A549 (cell line): ENCODE measurements at regions not wholly inside any gene's neighbourhood (a gene's known extent, or its start where the extent isn't known, plus 50 kb on each side); places are given as distances from the start of the nearest gene placed in this dataset.

ENCODE experiments used
- ATAC-seq, 2 experiments: fragments of 200-7000 bp in 1 of 2; fragments of >200 bp in 1 of 2; cut with Nextera tagmentation in 1 of 2; cut with Tn5 transposase in 1 of 2; 3 replicates each; pipeline versions ENCODE4 v1.8.0 to v1.9.1; 2018 to 2020; ENCODE audit warnings: mild to moderate bottlenecking in 1 of 2, moderate library complexity in 1 of 2
- CTCF ChIA-PET: fragments of 300-600 bp; sonication (Branson Sonifier 250); formaldehyde crosslinking; extraction: SDS; loops from one replicate; lab custom pipeline; 2021; ENCODE audit warnings: antibody characterized with exemption, inconsistent platforms; lab: Yijun Ruan, JAX
- POLR2A ChIA-PET: fragments of 350-600 bp; formaldehyde crosslinking; extraction: SDS; loops from one replicate; lab custom pipeline; 2021; ENCODE audit warnings: antibody characterized with exemption, inconsistent platforms; lab: Yijun Ruan, JAX
- DNase-seq, 2 experiments: peaks; one replicate each; pipeline versions ENCODE4 v3.0.0 to v3.0.0-alpha.2; 2011 to 2016; ENCODE audit warnings: low read depth in 1 of 2, low spot score in 1 of 2
- FAIRE-seq: peaks from 2 replicates; lab custom pipeline; 2011; peaks lifted over from hg19 to GRCh38; lab: Jason Lieb, UNC
- H3K27ac ChIP-seq, 2 experiments: fragments of >200 bp; sonication (Bioruptor Twin); formaldehyde crosslinking; 3 replicates each; pipeline ENCODE4 v1.5.1; 2016 to 2017
- H3K4me1 ChIP-seq: fragments of >200 bp; sonication (Bioruptor Twin); formaldehyde crosslinking; 3 replicates; pipeline ENCODE4 v1.6.1; 2016
- H3K4me2 ChIP-seq: fragments of >200 bp; sonication (Bioruptor Twin); formaldehyde crosslinking; 3 replicates; pipeline ENCODE4 v1.6.1; 2016
- H3K4me3 ChIP-seq: fragments of >200 bp; sonication (Bioruptor Twin); formaldehyde crosslinking; 3 replicates; pipeline ENCODE4 v1.5.1; 2016
- H3K9me3 ChIP-seq: fragments of >200 bp; sonication (Bioruptor Twin); formaldehyde crosslinking; 3 replicates; pipeline ENCODE4 v1.6.1; 2016
- CBX2 ChIP-seq: fragments of 200-600 bp; sonication (generic); IDR thresholded peaks from 2 replicates; pipeline ENCODE4 v1.6.1; 2016; ENCODE audit warnings: low read depth, mild to moderate bottlenecking, borderline replicate concordance
- CHD4 ChIP-seq: fragments of 200-600 bp; sonication (generic); IDR thresholded peaks from 2 replicates; pipeline ENCODE4 v1.6.1; 2016; ENCODE audit warnings: antibody characterized with exemption, mild to moderate bottlenecking, borderline replicate concordance
- E2F6 ChIP-seq: IDR thresholded peaks from 2 replicates; pipeline ENCODE4 v1.6.1; 2012; ENCODE audit warnings: low read depth, borderline replicate concordance
- EP300 ChIP-seq, 2 experiments: fragments of >200 bp; sonication (Bioruptor Twin); formaldehyde crosslinking; IDR thresholded peaks; 2 replicates in 1 of 2; 3 replicates in 1 of 2; pipeline ENCODE4 v1.6.1; 2016 to 2017
- FOXS1 ChIP-seq: fragments of 250-450 bp; sonication (Bioruptor Pico); IDR thresholded peaks from 2 replicates; pipeline ENCODE4 v1.5.0; 2020; ENCODE audit warnings: mild to moderate bottlenecking, moderate library complexity
- HOXB5 ChIP-seq: fragments of 250-450 bp; sonication (Bioruptor Pico); IDR thresholded peaks from 2 replicates; pipeline ENCODE4 v1.5.0; 2020; ENCODE audit warnings: mild to moderate bottlenecking, moderate library complexity
- PHF8 ChIP-seq: fragments of 200-600 bp; sonication (generic); IDR thresholded peaks from 2 replicates; pipeline ENCODE4 v1.6.1; 2016; ENCODE audit warnings: low read depth, mild to moderate bottlenecking, antibody characterized with exemption, moderate library complexity, borderline replicate concordance
- POLR2A ChIP-seq: IDR thresholded peaks from 2 replicates; pipeline ENCODE4 v1.6.1; 2012; ENCODE audit warnings: mild to moderate bottlenecking, low read length
- RARB ChIP-seq: fragments of 250-450 bp; sonication (Bioruptor Pico); IDR thresholded peaks from 2 replicates; pipeline ENCODE4 v1.8.0; 2021; ENCODE audit warnings: mild to moderate bottlenecking, moderate library complexity
- RFX5 ChIP-seq: fragments of 450-650 bp; IDR thresholded peaks from 2 replicates; pipeline ENCODE4 v1.7.1; 2014; ENCODE audit warnings: antibody characterized with exemption, mild to moderate bottlenecking, moderate library complexity
- TFCP2L1 ChIP-seq: fragments of 250-450 bp; sonication (Bioruptor Pico); IDR thresholded peaks from 2 replicates; pipeline ENCODE4 v1.5.0; 2021; ENCODE audit warnings: mild to moderate bottlenecking
- TP53 ChIP-seq: fragments of 250-450 bp; sonication (Bioruptor Pico); IDR thresholded peaks from 2 replicates; pipeline ENCODE4 v1.5.0; 2021; ENCODE audit warnings: mild to moderate bottlenecking, moderate library complexity
- ZSCAN20 ChIP-seq: fragments of 250-450 bp; sonication (Bioruptor Pico); IDR thresholded peaks from 2 replicates; pipeline ENCODE4 v1.8.0; 2022; ENCODE audit warnings: mild to moderate bottlenecking, moderate library complexity
- small RNA-seq, 6 experiments: library from RNA; depleted of rRNA; stranded (forward); fragments of <200 nt; gene quantifications; one replicate each; pipeline ENCODE3, GENCODE V24; 2012
- TF ChIP-seq, protein P1 (sequence below): fragments of >200 bp; sonication (Bioruptor Twin); formaldehyde crosslinking; IDR thresholded peaks from 3 replicates; pipeline ENCODE4 v1.5.1; 2016
- TF ChIP-seq, protein P2 (sequence below): fragments of >200 bp; sonication (Bioruptor Twin); formaldehyde crosslinking; IDR thresholded peaks from 3 replicates; pipeline ENCODE4 v1.6.1; 2016
- TF ChIP-seq, protein P3 (sequence below): fragments of 450-650 bp; IDR thresholded peaks from 2 replicates; pipeline ENCODE4 v1.6.1; 2014; ENCODE audit warnings: antibody characterized with exemption

DNA sequence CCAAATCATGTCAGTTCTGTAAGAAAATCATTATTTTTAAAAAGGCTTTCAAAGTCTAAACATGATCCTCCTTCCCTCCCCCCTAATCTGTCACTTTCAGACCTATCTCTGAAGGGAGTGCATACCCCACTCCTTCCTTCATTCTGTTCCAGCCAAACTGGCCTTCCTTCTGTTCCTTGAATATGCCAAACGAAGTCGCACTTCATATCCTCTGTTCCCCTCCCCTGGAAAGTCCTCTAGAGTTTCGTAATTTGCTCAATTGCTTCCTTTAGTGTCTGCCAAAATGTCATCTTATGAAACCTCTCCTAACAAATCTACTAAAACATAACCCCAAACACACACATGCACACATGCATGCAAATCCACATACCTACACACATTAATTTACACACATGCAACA, 69.5 kb upstream of the TUSC7 start (continued):
- TF ChIP-seq, protein P1, sequence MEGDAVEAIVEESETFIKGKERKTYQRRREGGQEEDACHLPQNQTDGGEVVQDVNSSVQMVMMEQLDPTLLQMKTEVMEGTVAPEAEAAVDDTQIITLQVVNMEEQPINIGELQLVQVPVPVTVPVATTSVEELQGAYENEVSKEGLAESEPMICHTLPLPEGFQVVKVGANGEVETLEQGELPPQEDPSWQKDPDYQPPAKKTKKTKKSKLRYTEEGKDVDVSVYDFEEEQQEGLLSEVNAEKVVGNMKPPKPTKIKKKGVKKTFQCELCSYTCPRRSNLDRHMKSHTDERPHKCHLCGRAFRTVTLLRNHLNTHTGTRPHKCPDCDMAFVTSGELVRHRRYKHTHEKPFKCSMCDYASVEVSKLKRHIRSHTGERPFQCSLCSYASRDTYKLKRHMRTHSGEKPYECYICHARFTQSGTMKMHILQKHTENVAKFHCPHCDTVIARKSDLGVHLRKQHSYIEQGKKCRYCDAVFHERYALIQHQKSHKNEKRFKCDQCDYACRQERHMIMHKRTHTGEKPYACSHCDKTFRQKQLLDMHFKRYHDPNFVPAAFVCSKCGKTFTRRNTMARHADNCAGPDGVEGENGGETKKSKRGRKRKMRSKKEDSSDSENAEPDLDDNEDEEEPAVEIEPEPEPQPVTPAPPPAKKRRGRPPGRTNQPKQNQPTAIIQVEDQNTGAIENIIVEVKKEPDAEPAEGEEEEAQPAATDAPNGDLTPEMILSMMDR = no peak

- no peaks in the 10 kb centered on the region for H3K9me3 ChIP-seq
- FAIRE-seq (no peak), ATAC-seq (no peak), DNase-seq (no peak)
- H3K27ac ChIP-seq = no peak overlapping the region
- no peak for TF ChIP-seq TFCP2L1 (CRISPR knock-in tag)
- TF ChIP-seq, protein P2, sequence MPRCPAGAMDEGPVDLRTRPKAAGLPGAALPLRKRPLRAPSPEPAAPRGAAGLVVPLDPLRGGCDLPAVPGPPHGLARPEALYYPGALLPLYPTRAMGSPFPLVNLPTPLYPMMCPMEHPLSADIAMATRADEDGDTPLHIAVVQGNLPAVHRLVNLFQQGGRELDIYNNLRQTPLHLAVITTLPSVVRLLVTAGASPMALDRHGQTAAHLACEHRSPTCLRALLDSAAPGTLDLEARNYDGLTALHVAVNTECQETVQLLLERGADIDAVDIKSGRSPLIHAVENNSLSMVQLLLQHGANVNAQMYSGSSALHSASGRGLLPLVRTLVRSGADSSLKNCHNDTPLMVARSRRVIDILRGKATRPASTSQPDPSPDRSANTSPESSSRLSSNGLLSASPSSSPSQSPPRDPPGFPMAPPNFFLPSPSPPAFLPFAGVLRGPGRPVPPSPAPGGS = no peak
- no peak overlapping the region for H3K4me3 ChIP-seq
- CTCF ChIA-PET = no interaction called here
- POLR2A ChIA-PET = no interaction called here
- H3K4me1 ChIP-seq = no peaks in the 10 kb centered on the region
- no peak overlapping the region for H3K4me2 ChIP-seq
Measured at GRCh38 chr3:116643001-116643400, 66.6 kb upstream of the TUSC7 start.

GRCh38 chr3:116647996-116648395, 61.6 kb upstream of the TUSC7 start:
- FAIRE-seq (no peak), ATAC-seq (no peak), DNase-seq (no peak)
- Histone ChIP-seq H3K4me1 (no peaks in the 10 kb centered on the region), H3K4me2 (no peak overlapping the region), H3K4me3 (no peak overlapping the region), H3K27ac (no peak overlapping the region), H3K9me3 (no peaks in the 10 kb centered on the region)
- ChIA-PET CTCF (interaction anchor here (1.1 kb wide), 1 partner anchor 10 kb away, joined by 3 read pairs; no protein-coding TSS in a partner anchor), POLR2A (no interaction called here)
- TF ChIP-seq FOXS1 (no peak), RFX5 (no peak), PHF8 (no peak), E2F6 (no peak), CHD4 (no peak), CBX2 (no peak), RARB (CRISPR knock-in tag) (no peak), TP53 (CRISPR knock-in tag) (no peak), HOXB5 (no peak), POLR2A (no peak), ZSCAN20 (CRISPR knock-in tag) (no peak), EP300 (IDR thresholded peaks at IDR 0.05) (no peak)
- TF ChIP-seq, protein P1 = no peak
- TF ChIP-seq, protein P3, sequence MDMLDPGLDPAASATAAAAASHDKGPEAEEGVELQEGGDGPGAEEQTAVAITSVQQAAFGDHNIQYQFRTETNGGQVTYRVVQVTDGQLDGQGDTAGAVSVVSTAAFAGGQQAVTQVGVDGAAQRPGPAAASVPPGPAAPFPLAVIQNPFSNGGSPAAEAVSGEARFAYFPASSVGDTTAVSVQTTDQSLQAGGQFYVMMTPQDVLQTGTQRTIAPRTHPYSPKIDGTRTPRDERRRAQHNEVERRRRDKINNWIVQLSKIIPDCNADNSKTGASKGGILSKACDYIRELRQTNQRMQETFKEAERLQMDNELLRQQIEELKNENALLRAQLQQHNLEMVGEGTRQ = no peak

Small RNA genes lying in the stretch of these regions (small RNA-seq; reads per million reads assigned to genes)
- gene RN7SL582P = 0 reads per million in 6 experiments
